ENCODE measurements at regions not wholly inside any gene's neighbourhood (a gene's known extent, or its start where the extent isn't known, plus 50 kb on each side); places are given as distances from the start of the nearest gene placed in this dataset.

GRCh38 chr16:86387468-86388440 lies 122.6 kb upstream of the FOXF1 start:
- TF ChIP-seq CTCF (IDR thresholded peaks at IDR 0.05; ENCODE audit: insufficient read depth, low read length), result no peak
- TF ChIP-seq REST (IDR thresholded peaks at IDR 0.05; ENCODE audit: insufficient replicate concordance, low read depth), result no peak
- TF ChIP-seq POLR2AphosphoS5 (IDR thresholded peaks at IDR 0.05; ENCODE audit: low read depth), result no peak

Data from HL-60 (cell line).